Loucy (cell line): ENCODE measurements at regions not wholly inside any gene's neighbourhood (a gene's known extent, or its start where the extent isn't known, plus 50 kb on each side); places are given as distances from the start of the nearest gene placed in this dataset.

Experiments
- H2AFZ ChIP-seq: fragments of 200-600 bp; sonication (generic); 2 replicates; pipeline ENCODE4 v1.6.0; 2016; ENCODE audit warnings: antibody characterized with exemption, mild to moderate bottlenecking, low read length, moderate library complexity
- H3F3A ChIP-seq: fragments of 200-600 bp; 2 replicates; pipeline ENCODE4 v1.6.0; 2016; ENCODE audit warnings: antibody characterized with exemption, low read depth, mild to moderate bottlenecking
- H3K27me3 ChIP-seq: fragments of 200-600 bp; sonication (generic); 2 replicates; pipeline ENCODE4 v1.6.1; 2014; ENCODE audit warnings: low read length, mild to moderate bottlenecking; ENCODE audit not compliant: insufficient read depth, poor library complexity, severe bottlenecking
- H3K36me3 ChIP-seq: fragments of 200-600 bp; sonication (generic); 2 replicates; pipeline ENCODE4 v1.6.1; 2016; ENCODE audit warnings: low read length; ENCODE audit not compliant: insufficient read depth
- H3K4me1 ChIP-seq: fragments of 200-600 bp; sonication (generic); 2 replicates; pipeline ENCODE4 v1.5.1; 2014; ENCODE audit warnings: low read length, mild to moderate bottlenecking; ENCODE audit not compliant: insufficient read depth, poor library complexity, severe bottlenecking
- H3K4me2 ChIP-seq: fragments of 200-600 bp; sonication (generic); 2 replicates; pipeline ENCODE4 v1.6.0; 2014; ENCODE audit warnings: antibody characterized with exemption, low read length, low read depth, mild to moderate bottlenecking; ENCODE audit not compliant: poor library complexity, severe bottlenecking
- H3K4me3 ChIP-seq: fragments of 200-600 bp; sonication (generic); 2 replicates; pipeline ENCODE4 v1.5.1; 2014; ENCODE audit warnings: low read length, mild to moderate bottlenecking, mixed read lengths; ENCODE audit not compliant: poor library complexity, severe bottlenecking
- H3K79me2 ChIP-seq: fragments of 200-600 bp; sonication (generic); 2 replicates; pipeline ENCODE4 v1.6.1; 2014; ENCODE audit warnings: low read length; ENCODE audit not compliant: insufficient read depth
- H3K9ac ChIP-seq: fragments of 200-600 bp; sonication (generic); 2 replicates; pipeline ENCODE4 v1.6.0; 2014; ENCODE audit warnings: mild to moderate bottlenecking, low read depth, low read length, moderate library complexity; ENCODE audit not compliant: poor library complexity, severe bottlenecking
- H3K9me2 ChIP-seq: fragments of 200-600 bp; sonication (generic); replicated peaks from 2 replicates; pipeline ENCODE4 v1.6.1; 2016; ENCODE audit warnings: low read depth, low read length, mixed read lengths
- H3K9me3 ChIP-seq: fragments of 200-600 bp; sonication (generic); 2 replicates; pipeline ENCODE4 v1.6.1; 2014; ENCODE audit warnings: mild to moderate bottlenecking, antibody characterized with exemption, low read length, low read depth; ENCODE audit not compliant: insufficient read depth
- H4K20me1 ChIP-seq: fragments of 200-600 bp; sonication (generic); 2 replicates; pipeline ENCODE4 v1.6.0; 2014; ENCODE audit warnings: antibody characterized with exemption, low read length, mild to moderate bottlenecking; ENCODE audit not compliant: insufficient read depth, poor library complexity, severe bottlenecking
- CTCF ChIP-seq: fragments of 200-600 bp; sonication (generic); conservative IDR thresholded peaks from 2 replicates; pipeline ENCODE4 v1.5.1; 2014; ENCODE audit warnings: mild to moderate bottlenecking, antibody characterized with exemption, low read length
- EZH2phosphoT487 ChIP-seq: fragments of 200-600 bp; IDR thresholded peaks from 2 replicates; pipeline ENCODE4 v1.6.1; 2018; ENCODE audit warnings: antibody characterized with exemption, mild to moderate bottlenecking, moderate library complexity, borderline replicate concordance

GRCh38 chr12:124653169-124653931, 85.9 kb upstream of the NCOR2 start:
- H3K4me3 ChIP-seq: no peak overlapping the region
- TF ChIP-seq EZH2phosphoT487 (no peak), CTCF (no peak)
- no peak overlapping the region for H3K9ac ChIP-seq
- no peaks in the 10 kb centered on the region for H3K4me1 ChIP-seq
- no peaks in the 10 kb centered on the region for H3K36me3 ChIP-seq
- H4K20me1 ChIP-seq: no peaks in the 10 kb centered on the region
- no peaks in the 10 kb centered on the region for H3F3A ChIP-seq
- H3K27me3 ChIP-seq: no peaks in the 10 kb centered on the region
- H3K9me3 ChIP-seq: no peaks in the 10 kb centered on the region; the same call in 1 of the 2 replicates
- no peaks in the 10 kb centered on the region for H3K79me2 ChIP-seq
- no peak overlapping the region; the same call in 1 of the 2 replicates for H2AFZ ChIP-seq
- H3K9me2 ChIP-seq: no peaks in the 10 kb centered on the region
- H3K4me2 ChIP-seq: no peak overlapping the region

- H3K4me2 ChIP-seq: no peak overlapping the region
Measured at GRCh38 chr12:124652661-124653060, 85.2 kb upstream of the NCOR2 start.

GRCh38 chr12:124651516-124652273, 84.3 kb upstream of the NCOR2 start:
- Histone ChIP-seq H3K4me2 (no peak overlapping the region), H3K9ac (no peak overlapping the region), H3K79me2 (no peaks in the 10 kb centered on the region), H3K9me3 (no peaks in the 10 kb centered on the region; the same call in 1 of the 2 replicates), H3K27me3 (no peaks in the 10 kb centered on the region), H2AFZ (no peak overlapping the region), H3F3A (no peaks in the 10 kb centered on the region), H3K36me3 (no peaks in the 10 kb centered on the region), H3K9me2 (no peaks in the 10 kb centered on the region), H4K20me1 (no peaks in the 10 kb centered on the region), H3K4me1 (no peaks in the 10 kb centered on the region), H3K4me3 (no peak overlapping the region)
- TF ChIP-seq EZH2phosphoT487 (no peak), CTCF (no peak)

More at GRCh38 chr12:124652661-124653060, 85.2 kb upstream of the NCOR2 start:
- Histone ChIP-seq H3K27me3 (no peaks in the 10 kb centered on the region), H3K36me3 (no peaks in the 10 kb centered on the region), H3K79me2 (no peaks in the 10 kb centered on the region), H3K9ac (no peak overlapping the region), H3F3A (no peaks in the 10 kb centered on the region), H3K4me3 (no peak overlapping the region), H2AFZ (no peak overlapping the region; the same call in 1 of the 2 replicates), H3K9me2 (no peaks in the 10 kb centered on the region), H4K20me1 (no peaks in the 10 kb centered on the region), H3K9me3 (no peaks in the 10 kb centered on the region; the same call in 1 of the 2 replicates), H3K4me1 (no peaks in the 10 kb centered on the region)
- TF ChIP-seq CTCF: no peak
- TF ChIP-seq EZH2phosphoT487: no peak
